PFSK-1 (cell line): ENCODE measurements at regions not wholly inside any gene's neighbourhood (a gene's known extent, or its start where the extent isn't known, plus 50 kb on each side); places are given as distances from the start of the nearest gene placed in this dataset.

Experiments used
- POLR2AphosphoS5 ChIP-seq: IDR thresholded peaks from 2 replicates; pipeline ENCODE4 v1.6.1; 2012; ENCODE audit warnings: low read depth, mild to moderate bottlenecking, control low read depth, low read length, moderate library complexity
- SIN3A ChIP-seq: IDR thresholded peaks from 2 replicates; pipeline ENCODE4 v1.6.1; 2012; ENCODE audit warnings: mild to moderate bottlenecking, low read length, moderate library complexity, borderline replicate concordance; ENCODE audit not compliant: insufficient read depth
- TF ChIP-seq, protein P1 (sequence below), 2 experiments: IDR thresholded peaks; 2 replicates each; pipeline versions ENCODE4 v1.6.1 to v1.8.0; 2011 to 2012; ENCODE audit warnings: low read depth in 2 of 2, low read length in 2 of 2, control low read depth in 1 of 2, inconsistent platforms in 1 of 2, mild to moderate bottlenecking in 1 of 2, moderate library complexity in 1 of 2; ENCODE audit not compliant: insufficient read depth in 1 of 2

DNA sequence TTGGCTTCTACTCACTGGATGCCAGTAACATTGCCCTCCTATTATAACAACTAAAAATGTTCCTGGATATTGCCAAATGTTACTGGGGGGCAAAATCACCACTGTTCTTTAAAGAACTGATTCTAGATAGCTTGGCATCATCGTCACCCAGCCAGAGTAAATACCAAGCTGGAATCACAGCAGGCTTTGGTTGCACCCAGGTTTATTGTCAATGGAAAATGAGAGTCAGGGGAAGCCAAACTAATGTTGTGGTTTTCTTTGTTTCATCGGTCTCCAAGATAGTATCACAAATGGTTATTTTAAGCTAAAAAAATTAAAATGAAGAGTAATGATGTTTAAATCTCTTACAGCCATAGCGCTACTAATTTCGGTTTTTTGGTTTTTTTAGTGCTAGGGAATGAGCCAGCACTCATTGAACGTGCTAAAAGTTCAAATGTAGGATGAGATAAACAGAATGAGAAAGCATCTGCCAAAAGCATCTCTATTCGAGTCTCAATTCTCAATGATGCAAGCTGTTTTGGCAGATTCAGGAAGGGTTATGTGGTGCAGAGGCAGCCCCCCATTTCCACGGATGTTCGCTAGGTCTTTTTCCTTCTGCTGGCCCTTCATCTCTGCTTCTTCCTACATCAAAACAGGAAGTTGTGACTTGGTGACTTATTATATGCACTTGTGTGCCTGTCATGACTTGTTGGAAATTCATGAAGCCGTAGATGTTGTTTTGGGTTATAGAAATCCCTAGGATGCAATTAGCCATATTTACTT, 558.0 kb downstream of the EBF1 start:
- no peak for TF ChIP-seq POLR2AphosphoS5
- TF ChIP-seq SIN3A, result no peak
- TF ChIP-seq, protein P1, sequence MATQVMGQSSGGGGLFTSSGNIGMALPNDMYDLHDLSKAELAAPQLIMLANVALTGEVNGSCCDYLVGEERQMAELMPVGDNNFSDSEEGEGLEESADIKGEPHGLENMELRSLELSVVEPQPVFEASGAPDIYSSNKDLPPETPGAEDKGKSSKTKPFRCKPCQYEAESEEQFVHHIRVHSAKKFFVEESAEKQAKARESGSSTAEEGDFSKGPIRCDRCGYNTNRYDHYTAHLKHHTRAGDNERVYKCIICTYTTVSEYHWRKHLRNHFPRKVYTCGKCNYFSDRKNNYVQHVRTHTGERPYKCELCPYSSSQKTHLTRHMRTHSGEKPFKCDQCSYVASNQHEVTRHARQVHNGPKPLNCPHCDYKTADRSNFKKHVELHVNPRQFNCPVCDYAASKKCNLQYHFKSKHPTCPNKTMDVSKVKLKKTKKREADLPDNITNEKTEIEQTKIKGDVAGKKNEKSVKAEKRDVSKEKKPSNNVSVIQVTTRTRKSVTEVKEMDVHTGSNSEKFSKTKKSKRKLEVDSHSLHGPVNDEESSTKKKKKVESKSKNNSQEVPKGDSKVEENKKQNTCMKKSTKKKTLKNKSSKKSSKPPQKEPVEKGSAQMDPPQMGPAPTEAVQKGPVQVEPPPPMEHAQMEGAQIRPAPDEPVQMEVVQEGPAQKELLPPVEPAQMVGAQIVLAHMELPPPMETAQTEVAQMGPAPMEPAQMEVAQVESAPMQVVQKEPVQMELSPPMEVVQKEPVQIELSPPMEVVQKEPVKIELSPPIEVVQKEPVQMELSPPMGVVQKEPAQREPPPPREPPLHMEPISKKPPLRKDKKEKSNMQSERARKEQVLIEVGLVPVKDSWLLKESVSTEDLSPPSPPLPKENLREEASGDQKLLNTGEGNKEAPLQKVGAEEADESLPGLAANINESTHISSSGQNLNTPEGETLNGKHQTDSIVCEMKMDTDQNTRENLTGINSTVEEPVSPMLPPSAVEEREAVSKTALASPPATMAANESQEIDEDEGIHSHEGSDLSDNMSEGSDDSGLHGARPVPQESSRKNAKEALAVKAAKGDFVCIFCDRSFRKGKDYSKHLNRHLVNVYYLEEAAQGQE (IDR thresholded peaks at IDR 0.05; ENCODE audit: insufficient read depth in 1 of 2, low read depth in 2 of 2, low read length in 2 of 2), result no peak
